H1 (cell line): ENCODE measurements at regions not wholly inside any gene's neighbourhood (a gene's known extent, or its start where the extent isn't known, plus 50 kb on each side); places are given as distances from the start of the nearest gene placed in this dataset.

Source experiments
- CTCF ChIA-PET: fragments of 300-600 bp; sonication (Branson Sonifier 250); formaldehyde crosslinking; loops from one replicate; lab custom pipeline; 2021; ENCODE audit not compliant: partially characterized antibody; lab: Charles Lee
- POLR2A ChIA-PET: fragments of 300-600 bp; sonication (Branson Sonifier 250); formaldehyde crosslinking; loops from one replicate; lab custom pipeline; 2021; ENCODE audit warnings: inconsistent platforms; ENCODE audit not compliant: partially characterized antibody; lab: Charles Lee
- DNase-seq, 2 experiments: peaks; one replicate each; pipeline versions ENCODE4 v3.0.0 to v3.0.0-alpha.2; 2010 to 2022; ENCODE audit warnings: low spot score in 2 of 2, low read depth in 1 of 2, mixed read lengths in 1 of 2
- FAIRE-seq: peaks from 2 replicates; lab custom pipeline; 2011; peaks lifted over from hg19 to GRCh38; lab: Jason Lieb, UNC
- H2AFZ ChIP-seq: 2 replicates; pipeline ENCODE4 v1.8.1; 2012; ENCODE audit warnings: low read length, inconsistent platforms
- H2AK5ac ChIP-seq: 2 replicates; pipeline ENCODE4 v1.6.1; 2013; ENCODE audit warnings: low read depth, low read length
- H2BK120ac ChIP-seq: replicated peaks from 2 replicates; pipeline ENCODE3; 2013; ENCODE audit warnings: low read depth, low read length, inconsistent platforms
- H2BK12ac ChIP-seq: 2 replicates; pipeline ENCODE4 v1.6.1; 2013; ENCODE audit warnings: low read depth, low read length
- H2BK15ac ChIP-seq: 2 replicates; pipeline ENCODE4 v1.6.1; 2013; ENCODE audit warnings: low read length
- H2BK20ac ChIP-seq: 2 replicates; pipeline ENCODE4 v1.6.1; 2013; ENCODE audit warnings: low read length
- H2BK5ac ChIP-seq: 2 replicates; pipeline ENCODE4 v1.6.1; 2013; ENCODE audit warnings: low read depth, low read length
- H3K14ac ChIP-seq: 2 replicates; pipeline ENCODE4 v1.6.1; 2013; ENCODE audit warnings: inconsistent platforms; ENCODE audit not compliant: insufficient read length
- H3K18ac ChIP-seq: 2 replicates; pipeline ENCODE4 v1.6.1; 2013; ENCODE audit warnings: low read length; ENCODE audit errors: extremely low read depth
- H3K23ac ChIP-seq: 2 replicates; pipeline ENCODE4 v1.6.1; 2013; ENCODE audit warnings: inconsistent platforms; ENCODE audit not compliant: insufficient read length
- H3K23me2 ChIP-seq: 2 replicates; pipeline ENCODE4 v1.6.1; 2013; ENCODE audit warnings: low read depth, low read length
- H3K27ac ChIP-seq: 2 replicates; pipeline ENCODE4 v1.6.1; 2011; ENCODE audit warnings: low read depth, low read length, inconsistent platforms
- H3K27me3 ChIP-seq, 4 experiments: replicated peaks in 1 of 4; 1 replicate in 1 of 4; 2 replicates in 3 of 4; pipeline versions ENCODE4 v1.6.1 to v1.8.1; 2011 to 2013; ENCODE audit warnings: low read length in 3 of 4, mild to moderate bottlenecking in 3 of 4, inconsistent platforms in 2 of 4, mixed read lengths in 2 of 4, moderate library complexity in 1 of 4; ENCODE audit not compliant: control insufficient read depth in 3 of 4, insufficient read depth in 3 of 4; ENCODE audit errors: extremely low read depth in 1 of 4
- H3K36me3 ChIP-seq, 4 experiments: 2 replicates each; pipeline versions ENCODE4 v1.6.1 to v1.8.1; 2011 to 2013; ENCODE audit warnings: mild to moderate bottlenecking in 4 of 4, low read length in 3 of 4, moderate library complexity in 2 of 4, control low read depth in 1 of 4, inconsistent platforms in 1 of 4; ENCODE audit not compliant: insufficient read depth in 4 of 4, control insufficient read depth in 2 of 4
- H3K4ac ChIP-seq: replicated peaks from 2 replicates; pipeline ENCODE3; 2013; ENCODE audit warnings: low read length, low read depth, mixed read lengths, inconsistent platforms; ENCODE audit not compliant: insufficient read length
- H3K4me1 ChIP-seq, 4 experiments: replicated peaks in 1 of 4; 1 replicate in 1 of 4; 2 replicates in 3 of 4; pipeline versions ENCODE4 v1.6.1 to v1.8.1; 2011 to 2013; ENCODE audit warnings: low read length in 3 of 4, inconsistent platforms in 2 of 4, mixed read lengths in 1 of 4; ENCODE audit not compliant: insufficient read depth in 4 of 4, control insufficient read depth in 3 of 4
- H3K4me2 ChIP-seq, 2 experiments: 2 replicates each; pipeline versions ENCODE4 v1.6.1 to v1.8.1; 2011 to 2013; ENCODE audit warnings: low read depth in 2 of 2, low read length in 2 of 2, control low read depth in 1 of 2, inconsistent platforms in 1 of 2, mild to moderate bottlenecking in 1 of 2; ENCODE audit not compliant: insufficient read depth in 1 of 2
- H3K4me3 ChIP-seq, 4 experiments: fragments of 200-600, 300-600 bp in 1 of 4; sonication (generic), shearing (Covaris generic), sonication (Bioruptor Twin) in 1 of 4; 2 replicates each; pipeline versions ENCODE4 v1.5.1 to v1.8.1; 2011 to 2016; ENCODE audit warnings: low read length in 4 of 4, low read depth in 3 of 4, control low read depth in 2 of 4, inconsistent platforms in 2 of 4, mild to moderate bottlenecking in 2 of 4, mixed read lengths in 1 of 4, moderate library complexity in 1 of 4; ENCODE audit not compliant: insufficient read depth in 2 of 4; ENCODE audit errors: extremely low read depth in 1 of 4
- H3K56ac ChIP-seq: replicated peaks from 2 replicates; pipeline ENCODE3; 2013; ENCODE audit warnings: low read depth, mild to moderate bottlenecking, mixed read lengths, low read length, inconsistent platforms; ENCODE audit not compliant: insufficient read length
- H3K79me1 ChIP-seq: 2 replicates; pipeline ENCODE4 v1.6.1; 2013; ENCODE audit warnings: low read depth, low read length, control low read depth
- H3K79me2 ChIP-seq, 2 experiments: 2 replicates each; pipeline versions ENCODE4 v1.6.1 to v1.8.1; 2012 to 2013; ENCODE audit warnings: low read length in 2 of 2, mild to moderate bottlenecking in 2 of 2, inconsistent platforms in 1 of 2; ENCODE audit not compliant: insufficient read depth in 2 of 2, control insufficient read depth in 1 of 2
- H3K9ac ChIP-seq, 4 experiments: replicated peaks in 1 of 4; 1 replicate in 1 of 4; 2 replicates in 3 of 4; pipeline versions ENCODE4 v1.6.1 to v1.8.1; 2011 to 2013; ENCODE audit warnings: low read depth in 3 of 4, low read length in 3 of 4, control low read depth in 2 of 4, mild to moderate bottlenecking in 2 of 4, moderate library complexity in 2 of 4, inconsistent platforms in 1 of 4; ENCODE audit errors: extremely low read depth in 1 of 4
- H3K9me3 ChIP-seq, 2 experiments: 2 replicates each; pipeline versions ENCODE4 v1.6.1 to v1.8.1; 2012 to 2013; ENCODE audit warnings: mild to moderate bottlenecking in 2 of 2, moderate library complexity in 2 of 2, control low read depth in 1 of 2, inconsistent platforms in 1 of 2, low read depth in 1 of 2, low read length in 1 of 2, mixed read lengths in 1 of 2; ENCODE audit not compliant: insufficient read depth in 2 of 2
- H4K20me1 ChIP-seq, 2 experiments: replicated peaks in 1 of 2; 2 replicates each; pipeline versions ENCODE3 to v1.8.1; 2011 to 2013; ENCODE audit warnings: inconsistent platforms in 2 of 2, low read length in 2 of 2, mild to moderate bottlenecking in 1 of 2; ENCODE audit not compliant: insufficient read depth in 2 of 2, control insufficient read depth in 1 of 2
- H4K5ac ChIP-seq: 2 replicates; pipeline ENCODE4 v1.6.1; 2013; ENCODE audit warnings: low read length, low read depth, mixed read lengths, inconsistent platforms; ENCODE audit not compliant: insufficient read length
- H4K8ac ChIP-seq: 2 replicates; pipeline ENCODE4 v1.8.0; 2013; ENCODE audit warnings: mild to moderate bottlenecking, moderate library complexity, low read length, inconsistent platforms; ENCODE audit not compliant: insufficient read depth; ENCODE audit errors: extremely low read depth
- H4K91ac ChIP-seq: replicated peaks from 2 replicates; pipeline ENCODE3; 2013; ENCODE audit warnings: low read length, mixed read lengths, inconsistent platforms; ENCODE audit not compliant: insufficient read length
- EGR1 ChIP-seq: IDR thresholded peaks from 2 replicates; pipeline ENCODE4 v1.6.1; 2011; ENCODE audit warnings: low read depth, low read length, borderline replicate concordance
- KDM5A ChIP-seq: fragments of 200-600 bp; IDR thresholded peaks from 2 replicates; pipeline ENCODE4 v1.7.1; 2012; ENCODE audit warnings: mild to moderate bottlenecking, low read length, inconsistent platforms, mixed read lengths
- POU5F1 ChIP-seq: IDR thresholded peaks from 2 replicates; pipeline ENCODE4 v1.6.1; 2011; ENCODE audit warnings: low read depth, mild to moderate bottlenecking, low read length, moderate library complexity
- RBBP5 ChIP-seq: IDR thresholded peaks from 2 replicates; pipeline ENCODE4 v1.7.1; 2012; ENCODE audit warnings: low read depth, mild to moderate bottlenecking, inconsistent platforms, low read length, moderate library complexity, borderline replicate concordance
- TBP ChIP-seq: IDR thresholded peaks from 2 replicates; pipeline ENCODE4 v1.6.1; 2011; ENCODE audit warnings: low read depth, low read length, improper control_type of control experiment
- WGBS, 2 experiments: shearing (Covaris generic) in 1 of 2; methylation state at CpG; one replicate each; pipeline versions ENCODE4 v1.1.6 to v1.1.7; 2013 to 2015; ENCODE audit warnings: low lambda C conversion rate in 2 of 2, mixed read lengths in 2 of 2, inconsistent platforms in 1 of 2, low coverage in 1 of 2, missing lambda C conversion rate in 1 of 2; ENCODE audit not compliant: insufficient replicate concordance in 2 of 2, insufficient coverage in 1 of 2, insufficient read length in 1 of 2; ENCODE audit errors: extremely low coverage in 1 of 2, missing lambda C conversion rate in 1 of 2; 5-methylcytosine and 5-hydroxymethylcytosine counted together
- TF ChIP-seq, protein P1 (sequence below): IDR thresholded peaks from 2 replicates; pipeline ENCODE4 v1.6.1; 2012; ENCODE audit warnings: low read length, inconsistent platforms

DNA sequence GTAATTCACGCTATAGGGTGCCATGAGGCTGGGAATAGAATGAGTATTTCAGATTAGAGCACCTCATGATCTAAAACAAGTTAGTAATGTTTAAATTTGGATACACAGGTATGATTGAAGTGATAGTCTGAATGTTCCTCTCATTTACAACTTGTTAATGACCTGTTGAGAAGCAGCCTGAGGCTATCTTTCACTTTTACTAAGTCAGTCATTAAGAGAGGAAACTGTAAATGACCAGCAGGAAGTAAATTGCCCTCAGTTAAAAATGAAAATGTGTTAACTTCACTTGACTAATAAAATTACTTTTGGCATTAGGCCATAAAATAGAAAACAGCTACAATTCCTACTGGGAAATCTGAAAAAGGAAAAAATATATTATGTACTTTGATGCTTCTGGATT, 1042.0 kb downstream of the DNAJB9 start:
- Histone ChIP-seq H3K9ac (no peak overlapping the region), H3K4ac (no peak overlapping the region), H3K4me3 (no peak overlapping the region), H3K14ac (no peak overlapping the region), H3K4me1 (no peaks in the 10 kb centered on the region; a peak in 1 of 7 replicates), H3K4me2 (no peak overlapping the region), H2AFZ (no peak overlapping the region), H2BK120ac (no peak overlapping the region), H2BK20ac (no peak overlapping the region), H3K27me3 (no peaks in the 10 kb centered on the region), H3K36me3 (no peaks in the 10 kb centered on the region), H3K18ac (no peak overlapping the region), H3K27ac (no peak overlapping the region), H3K23ac (no peak overlapping the region), H2BK5ac (no peak overlapping the region), H3K79me2 (no peaks in the 10 kb centered on the region), H3K9me3 (no peaks in the 10 kb centered on the region), H3K56ac (no peak overlapping the region), H4K8ac (no peak overlapping the region), H3K79me1 (no peaks in the 10 kb centered on the region), H2BK12ac (no peak overlapping the region), H4K20me1 (no peaks in the 10 kb centered on the region), H3K23me2 (0 out of 2 replicates have a peak, but pooled peaks cover 2% of the 10 kb centered on the region), H4K91ac (no peak overlapping the region), H2AK5ac (no peak overlapping the region), H4K5ac (peak overlapping the region; percentile 52), H2BK15ac (no peak overlapping the region)
- DNase-seq (no peak), FAIRE-seq (no peak)
- ChIA-PET POLR2A (no interaction called here), CTCF (no interaction called here)
- TF ChIP-seq, protein P1, sequence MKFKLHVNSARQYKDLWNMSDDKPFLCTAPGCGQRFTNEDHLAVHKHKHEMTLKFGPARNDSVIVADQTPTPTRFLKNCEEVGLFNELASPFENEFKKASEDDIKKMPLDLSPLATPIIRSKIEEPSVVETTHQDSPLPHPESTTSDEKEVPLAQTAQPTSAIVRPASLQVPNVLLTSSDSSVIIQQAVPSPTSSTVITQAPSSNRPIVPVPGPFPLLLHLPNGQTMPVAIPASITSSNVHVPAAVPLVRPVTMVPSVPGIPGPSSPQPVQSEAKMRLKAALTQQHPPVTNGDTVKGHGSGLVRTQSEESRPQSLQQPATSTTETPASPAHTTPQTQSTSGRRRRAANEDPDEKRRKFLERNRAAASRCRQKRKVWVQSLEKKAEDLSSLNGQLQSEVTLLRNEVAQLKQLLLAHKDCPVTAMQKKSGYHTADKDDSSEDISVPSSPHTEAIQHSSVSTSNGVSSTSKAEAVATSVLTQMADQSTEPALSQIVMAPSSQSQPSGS: no peak
- TF ChIP-seq EGR1: no peak
- no peak for TF ChIP-seq TBP
- no peak for TF ChIP-seq POU5F1
- TF ChIP-seq KDM5A: no peak
- no peak for TF ChIP-seq RBBP5
- 90% methylated on average over 1 of the region's 1 CpG; no CpG with 5 or more reads in 1 of the 2 experiments for WGBS, 2 experiments
